DND-41 (cell line): ENCODE measurements at regions not wholly inside any gene's neighbourhood (a gene's known extent, or its start where the extent isn't known, plus 50 kb on each side); places are given as distances from the start of the nearest gene placed in this dataset.

ENCODE experiments used
- ATAC-seq: fragments of 200-7000 bp; cut with Tn5 transposase; 3 replicates; pipeline ENCODE4 v1.9.1; 2021; ENCODE audit warnings: low read depth; ENCODE audit not compliant: insufficient read depth
- DNase-seq: peaks from one replicate; pipeline ENCODE4 v3.0.0-alpha.2; 2020
- H2AFZ ChIP-seq: 2 replicates; pipeline ENCODE4 v1.6.0; 2012; ENCODE audit warnings: low read depth, low read length
- H3K27ac ChIP-seq: 2 replicates; pipeline ENCODE4 v1.5.1; 2012; ENCODE audit warnings: low read length, inconsistent platforms
- H3K27me3 ChIP-seq: fragments of 200-600 bp; sonication (generic); 2 replicates; pipeline ENCODE4 v1.6.0; 2012; ENCODE audit warnings: low read length, mild to moderate bottlenecking, inconsistent platforms; ENCODE audit not compliant: insufficient read depth, poor library complexity
- H3K36me3 ChIP-seq: 2 replicates; pipeline ENCODE4 v1.5.1; 2012; ENCODE audit warnings: low read length, inconsistent platforms; ENCODE audit not compliant: insufficient read depth
- H3K4me1 ChIP-seq: 2 replicates; pipeline ENCODE4 v1.5.1; 2012; ENCODE audit warnings: mild to moderate bottlenecking, low read length; ENCODE audit not compliant: insufficient read depth
- H3K4me2 ChIP-seq: 2 replicates; pipeline ENCODE4 v1.6.0; 2012; ENCODE audit warnings: mild to moderate bottlenecking, moderate library complexity, low read length, inconsistent platforms; ENCODE audit not compliant: insufficient read depth
- H3K4me3 ChIP-seq, 2 experiments: fragments of 200-600 bp in 1 of 2; shearing (Covaris generic) in 1 of 2; 2 replicates each; pipeline ENCODE4 v1.5.1; 2012 to 2016; ENCODE audit warnings: inconsistent platforms in 2 of 2, low read length in 2 of 2, mild to moderate bottlenecking in 2 of 2, low read depth in 1 of 2, moderate library complexity in 1 of 2
- H3K79me2 ChIP-seq: 2 replicates; pipeline ENCODE4 v1.6.0; 2012; ENCODE audit warnings: low read length, inconsistent platforms; ENCODE audit not compliant: insufficient read depth
- H3K9ac ChIP-seq: 2 replicates; pipeline ENCODE4 v1.6.0; 2012; ENCODE audit warnings: low read depth, mild to moderate bottlenecking, inconsistent platforms, low read length, moderate library complexity
- H3K9me3 ChIP-seq: 2 replicates; pipeline ENCODE4 v1.5.1; 2012; ENCODE audit warnings: low read length, moderate library complexity, mild to moderate bottlenecking, inconsistent platforms; ENCODE audit not compliant: insufficient read depth, severe bottlenecking
- H4K20me1 ChIP-seq: 2 replicates; pipeline ENCODE4 v1.6.0; 2012; ENCODE audit warnings: low read length; ENCODE audit not compliant: insufficient read depth
- EZH2 ChIP-seq: IDR thresholded peaks from 3 replicates; pipeline ENCODE4 v1.6.1; 2012; ENCODE audit warnings: borderline replicate concordance, low read depth, mild to moderate bottlenecking, moderate library complexity, low read length, inconsistent platforms; ENCODE audit not compliant: severe bottlenecking
- TF ChIP-seq, protein P1 (sequence below): IDR thresholded peaks from 2 replicates; pipeline ENCODE4 v1.5.1; 2012; ENCODE audit warnings: borderline replicate concordance, low read length, moderate library complexity, mild to moderate bottlenecking; ENCODE audit not compliant: poor library complexity, severe bottlenecking; ENCODE audit errors: extremely low read depth

DNA sequence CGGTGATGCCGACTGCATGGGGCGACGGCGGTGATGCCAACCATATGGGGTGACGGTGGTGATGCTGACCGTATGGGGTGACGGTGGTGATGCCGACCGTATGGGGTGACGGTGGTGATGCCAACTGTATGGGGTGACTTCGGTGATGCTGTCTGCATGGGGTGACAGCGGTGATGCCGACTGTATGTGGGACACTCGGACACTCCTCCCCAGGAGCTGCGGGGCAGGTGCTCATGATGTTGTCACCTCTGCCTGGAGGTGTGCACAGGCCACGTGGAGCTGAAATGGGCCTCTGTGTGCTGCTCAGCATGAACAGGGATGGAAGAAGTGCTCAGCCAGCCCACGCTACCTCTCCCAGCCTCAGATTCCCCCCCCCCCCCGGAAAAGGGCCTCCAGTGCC, 171.8 kb downstream of the OLFM1 start:
- TF ChIP-seq, protein P1, sequence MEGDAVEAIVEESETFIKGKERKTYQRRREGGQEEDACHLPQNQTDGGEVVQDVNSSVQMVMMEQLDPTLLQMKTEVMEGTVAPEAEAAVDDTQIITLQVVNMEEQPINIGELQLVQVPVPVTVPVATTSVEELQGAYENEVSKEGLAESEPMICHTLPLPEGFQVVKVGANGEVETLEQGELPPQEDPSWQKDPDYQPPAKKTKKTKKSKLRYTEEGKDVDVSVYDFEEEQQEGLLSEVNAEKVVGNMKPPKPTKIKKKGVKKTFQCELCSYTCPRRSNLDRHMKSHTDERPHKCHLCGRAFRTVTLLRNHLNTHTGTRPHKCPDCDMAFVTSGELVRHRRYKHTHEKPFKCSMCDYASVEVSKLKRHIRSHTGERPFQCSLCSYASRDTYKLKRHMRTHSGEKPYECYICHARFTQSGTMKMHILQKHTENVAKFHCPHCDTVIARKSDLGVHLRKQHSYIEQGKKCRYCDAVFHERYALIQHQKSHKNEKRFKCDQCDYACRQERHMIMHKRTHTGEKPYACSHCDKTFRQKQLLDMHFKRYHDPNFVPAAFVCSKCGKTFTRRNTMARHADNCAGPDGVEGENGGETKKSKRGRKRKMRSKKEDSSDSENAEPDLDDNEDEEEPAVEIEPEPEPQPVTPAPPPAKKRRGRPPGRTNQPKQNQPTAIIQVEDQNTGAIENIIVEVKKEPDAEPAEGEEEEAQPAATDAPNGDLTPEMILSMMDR = no peak
- no peak for TF ChIP-seq EZH2
- ATAC-seq = no peak
- H3K36me3 ChIP-seq = no peaks in the 10 kb centered on the region
- H2AFZ ChIP-seq = no peak overlapping the region
- no peak overlapping the region for H3K9ac ChIP-seq
- no peak overlapping the region for H3K27ac ChIP-seq
- no peaks in the 10 kb centered on the region for H3K9me3 ChIP-seq
- H4K20me1 ChIP-seq = no peaks in the 10 kb centered on the region
- DNase-seq = no peak
- no peaks in the 10 kb centered on the region for H3K79me2 ChIP-seq
- H3K4me1 ChIP-seq = no peaks in the 10 kb centered on the region
- no peaks in the 10 kb centered on the region for H3K27me3 ChIP-seq
- no peak overlapping the region for H3K4me2 ChIP-seq
- H3K4me3 ChIP-seq = no peak overlapping the region

DNA sequence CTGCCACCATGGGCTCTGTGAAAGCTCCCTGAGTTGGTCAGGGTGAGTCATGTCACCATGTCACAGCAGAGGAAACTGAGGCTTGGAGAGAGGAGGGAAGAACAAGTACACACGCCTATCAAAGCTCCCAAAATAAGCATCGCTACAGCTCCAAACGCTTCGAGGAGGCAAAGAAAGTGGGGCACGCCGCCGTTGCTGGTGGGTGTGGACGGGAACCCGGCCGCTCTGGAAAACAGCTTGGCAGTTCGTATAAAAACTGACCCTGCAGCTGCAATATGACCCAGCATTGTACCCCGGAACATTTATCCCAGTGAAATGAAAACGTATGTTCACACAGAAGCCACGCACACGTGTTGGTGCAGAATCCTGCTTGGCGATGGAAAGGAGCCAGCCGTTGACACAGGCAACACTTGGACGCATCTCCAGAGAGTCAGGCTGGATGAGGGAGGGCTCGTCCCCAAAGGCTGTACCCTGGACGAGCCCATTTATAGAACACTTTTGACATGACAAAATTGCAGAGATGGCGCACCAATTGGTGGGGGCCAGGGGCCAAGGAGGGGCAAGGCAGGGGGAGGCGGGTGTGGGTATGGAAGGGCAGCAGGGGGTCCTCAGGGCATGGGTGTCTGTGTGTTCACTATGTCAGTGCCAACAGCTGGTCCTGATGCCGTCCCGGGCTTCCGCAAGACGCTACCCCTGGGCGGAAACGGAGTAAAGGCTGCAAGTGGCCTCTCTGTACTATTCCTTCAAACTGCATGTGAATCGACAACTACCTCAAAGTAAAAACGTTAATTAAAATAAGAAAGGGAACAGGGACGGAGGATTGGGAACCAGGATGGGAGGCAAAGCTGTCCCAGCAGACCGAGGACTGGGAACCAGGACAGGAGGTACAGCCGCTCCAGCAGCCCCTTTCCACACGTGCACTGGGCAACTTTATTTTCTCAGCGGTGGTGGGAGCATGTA, 173.0 kb downstream of the OLFM1 start:
- Histone ChIP-seq H3K36me3 (no peaks in the 10 kb centered on the region), H3K4me1 (no peaks in the 10 kb centered on the region), H3K79me2 (no peaks in the 10 kb centered on the region), H3K4me2 (no peak overlapping the region), H3K27me3 (no peaks in the 10 kb centered on the region), H3K27ac (no peak overlapping the region), H3K4me3 (no peak overlapping the region), H2AFZ (no peak overlapping the region), H3K9ac (no peak overlapping the region), H4K20me1 (no peaks in the 10 kb centered on the region), H3K9me3 (no peaks in the 10 kb centered on the region)
- DNase-seq (no peak), ATAC-seq (no peak)
- no peak for TF ChIP-seq EZH2
- TF ChIP-seq, protein P1 = no peak

DNA sequence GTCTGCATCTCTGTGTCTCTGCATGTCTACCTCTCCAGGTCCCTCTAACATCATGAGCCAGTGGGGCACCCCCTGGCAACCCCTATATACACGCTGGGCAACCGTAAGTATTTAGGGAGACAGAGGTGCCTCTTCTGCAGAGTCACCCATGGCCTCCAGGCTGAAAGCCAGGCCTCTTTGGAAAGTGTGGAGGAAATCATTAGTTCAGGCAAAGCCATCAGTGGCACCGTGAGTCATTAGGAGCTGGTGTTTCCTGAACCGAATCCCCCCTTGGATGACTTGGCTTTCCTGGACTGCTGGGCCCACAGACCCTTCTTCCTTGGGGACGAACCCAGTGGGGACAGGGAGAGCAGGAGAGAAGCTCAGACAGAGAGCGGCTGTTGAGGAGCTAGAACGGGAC, 174.8 kb downstream of the OLFM1 start:
- no peaks in the 10 kb centered on the region for H4K20me1 ChIP-seq
- no peak overlapping the region for H3K9ac ChIP-seq
- no peaks in the 10 kb centered on the region for H3K4me1 ChIP-seq
- H3K4me3 ChIP-seq = no peak overlapping the region
- H3K79me2 ChIP-seq = no peaks in the 10 kb centered on the region
- H3K4me2 ChIP-seq = no peak overlapping the region
- no peak overlapping the region for H3K27ac ChIP-seq
- H3K27me3 ChIP-seq = no peaks in the 10 kb centered on the region
- ATAC-seq = no peak
- H3K36me3 ChIP-seq = no peaks in the 10 kb centered on the region
- no peak for DNase-seq
- no peak overlapping the region for H2AFZ ChIP-seq
- H3K9me3 ChIP-seq = no peaks in the 10 kb centered on the region
- TF ChIP-seq, protein P1 = no peak
- no peak for TF ChIP-seq EZH2
